ENCODE measurements at regions not wholly inside any gene's neighbourhood (a gene's known extent, or its start where the extent isn't known, plus 50 kb on each side); places are given as distances from the start of the nearest gene placed in this dataset.

GRCh38 chr1:94693029-94693428, 127.1 kb upstream of the SLC44A3 start:
- H3K4me1 Mint-ChIP-seq (ENCODE audit: low read depth, unreplicated experiment), result peaks cover 28% of the 10 kb centered on the region
- TF ChIP-seq EZH2 (IDR thresholded peaks at IDR 0.05; ENCODE audit: insufficient read depth, low read length), result no peak
- no peak for TF ChIP-seq CTCF (IDR thresholded peaks at IDR 0.05; ENCODE audit: insufficient read depth, low read depth, low read length)
- H3K4me3 Mint-ChIP-seq (ENCODE audit: unreplicated experiment), result no peak overlapping the region
- H3K36me3 Mint-ChIP-seq (ENCODE audit: low read depth, unreplicated experiment), result peaks cover under 1% of the 10 kb centered on the region
- no peak overlapping the region for H3K4me3 ChIP-seq (ENCODE audit: insufficient read depth, low read depth, low read length)
- no peaks in the 10 kb centered on the region for H3K36me3 ChIP-seq (ENCODE audit: insufficient read depth, low read length)
- no peaks in the 10 kb centered on the region for H3K9me3 ChIP-seq (ENCODE audit: insufficient read depth, low read depth, low read length)
- no peak overlapping the region for H3K27ac ChIP-seq (ENCODE audit: low read depth, low read length)
- no peak overlapping the region for H3K27ac Mint-ChIP-seq (ENCODE audit: unreplicated experiment)
- no peak for DNase-seq (ENCODE audit: low read depth)
- no peak overlapping the region for H3K9ac ChIP-seq (ENCODE audit: low read length)
- no peaks in the 10 kb centered on the region for H3K27me3 Mint-ChIP-seq (ENCODE audit: low read depth, unreplicated experiment)
- FAIRE-seq, result no peak
- H4K20me1 ChIP-seq (ENCODE audit: insufficient read depth, low read length), result no peaks in the 10 kb centered on the region
- no peaks in the 10 kb centered on the region for H3K27me3 ChIP-seq (ENCODE audit: insufficient read depth, low read length)
- H3K4me2 ChIP-seq (ENCODE audit: low read length), result no peak overlapping the region
- no peaks in the 10 kb centered on the region for H3K9me3 Mint-ChIP-seq (ENCODE audit: unreplicated experiment)
- H3K4me1 ChIP-seq (ENCODE audit: insufficient read depth, low read length), result peaks cover 7% of the 10 kb centered on the region
- H3K79me2 ChIP-seq (ENCODE audit: insufficient read depth, low read length), result no peaks in the 10 kb centered on the region
- H2AFZ ChIP-seq (ENCODE audit: low read depth, low read length), result no peak overlapping the region

GRCh38 chr1:94688646-94689045, 131.5 kb upstream of the SLC44A3 start:
- FAIRE-seq (no peak), DNase-seq (ENCODE audit: low read depth) (no peak)
- Histone ChIP-seq H3K79me2 (ENCODE audit: insufficient read depth, low read length) (no peaks in the 10 kb centered on the region), H3K27me3 (ENCODE audit: insufficient read depth, low read length) (no peaks in the 10 kb centered on the region), H3K9me3 (ENCODE audit: insufficient read depth, low read depth, low read length) (no peaks in the 10 kb centered on the region), H3K4me3 (ENCODE audit: insufficient read depth, low read depth, low read length) (no peak overlapping the region), H3K27ac (ENCODE audit: low read depth, low read length) (no peak overlapping the region), H3K9ac (ENCODE audit: low read length) (no peak overlapping the region), H4K20me1 (ENCODE audit: insufficient read depth, low read length) (no peaks in the 10 kb centered on the region), H2AFZ (ENCODE audit: low read depth, low read length) (no peak overlapping the region), H3K4me2 (ENCODE audit: low read length) (no peak overlapping the region), H3K36me3 (ENCODE audit: insufficient read depth, low read length) (no peaks in the 10 kb centered on the region), H3K4me1 (ENCODE audit: insufficient read depth, low read length) (peaks cover 4% of the 10 kb centered on the region)
- no peak overlapping the region for H3K27ac Mint-ChIP-seq (ENCODE audit: unreplicated experiment)
- peaks cover 8% of the 10 kb centered on the region for H3K9me3 Mint-ChIP-seq (ENCODE audit: unreplicated experiment)
- peaks cover 10% of the 10 kb centered on the region for H3K4me1 Mint-ChIP-seq (ENCODE audit: low read depth, unreplicated experiment)
- peaks cover 2% of the 10 kb centered on the region for H3K36me3 Mint-ChIP-seq (ENCODE audit: low read depth, unreplicated experiment)
- TF ChIP-seq CTCF (IDR thresholded peaks at IDR 0.05; ENCODE audit: insufficient read depth, low read depth, low read length) (no peak), EZH2 (IDR thresholded peaks at IDR 0.05; ENCODE audit: insufficient read depth, low read length) (no peak)
- H3K27me3 Mint-ChIP-seq (ENCODE audit: low read depth, unreplicated experiment), result no peaks in the 10 kb centered on the region
- H3K4me3 Mint-ChIP-seq (ENCODE audit: unreplicated experiment), result no peak overlapping the region

- no peak overlapping the region for H3K9ac ChIP-seq (ENCODE audit: low read length)
- H3K9me3 Mint-ChIP-seq (ENCODE audit: unreplicated experiment), result peaks cover 8% of the 10 kb centered on the region
- H3K27me3 Mint-ChIP-seq (ENCODE audit: low read depth, unreplicated experiment), result no peaks in the 10 kb centered on the region
- peaks cover 4% of the 10 kb centered on the region for H3K4me1 ChIP-seq (ENCODE audit: insufficient read depth, low read length)
- H3K27ac Mint-ChIP-seq (ENCODE audit: unreplicated experiment), result no peak overlapping the region
- no peaks in the 10 kb centered on the region for H3K79me2 ChIP-seq (ENCODE audit: insufficient read depth, low read length)
- no peak overlapping the region for H3K27ac ChIP-seq (ENCODE audit: low read depth, low read length)
- H3K4me2 ChIP-seq (ENCODE audit: low read length), result no peak overlapping the region
- TF ChIP-seq CTCF (IDR thresholded peaks at IDR 0.05; ENCODE audit: insufficient read depth, low read depth, low read length), result no peak
- no peak for TF ChIP-seq EZH2 (IDR thresholded peaks at IDR 0.05; ENCODE audit: insufficient read depth, low read length)
- H3K36me3 Mint-ChIP-seq (ENCODE audit: low read depth, unreplicated experiment), result peaks cover 6% of the 10 kb centered on the region
- no peaks in the 10 kb centered on the region for H3K36me3 ChIP-seq (ENCODE audit: insufficient read depth, low read length)
- H3K9me3 ChIP-seq (ENCODE audit: insufficient read depth, low read depth, low read length), result no peaks in the 10 kb centered on the region
- H3K4me3 ChIP-seq (ENCODE audit: insufficient read depth, low read depth, low read length), result no peak overlapping the region
- H2AFZ ChIP-seq (ENCODE audit: low read depth, low read length), result no peak overlapping the region
- H3K27me3 ChIP-seq (ENCODE audit: insufficient read depth, low read length), result no peaks in the 10 kb centered on the region
- H3K4me1 Mint-ChIP-seq (ENCODE audit: low read depth, unreplicated experiment), result peaks cover 14% of the 10 kb centered on the region
- FAIRE-seq, result no peak
- H4K20me1 ChIP-seq (ENCODE audit: insufficient read depth, low read length), result no peaks in the 10 kb centered on the region
- H3K4me3 Mint-ChIP-seq (ENCODE audit: unreplicated experiment), result no peak overlapping the region
- no peak for DNase-seq (ENCODE audit: low read depth)
These were observed 133.3 kb upstream of the SLC44A3 start for GRCh38 chr1:94686882-94687281.
